Stimulated activated CD4-positive, alpha-beta T cell treated with anti-CD3 and anti-CD28 coated beads, Interleukin-1b, Interleukin-23, amount 100 ng/mL, for 48 hours (primary cell): ENCODE measurements at regions not wholly inside any gene's neighbourhood (a gene's known extent, or its start where the extent isn't known, plus 50 kb on each side); places are given as distances from the start of the nearest gene placed in this dataset.
"Not testable (repeated sequence)": the region's sequence is repeated elsewhere in the genome, so short reads cannot be mapped to it uniquely, and the experiment has no call there.

Experiments
- DNase-seq: peaks from one replicate; pipeline ENCODE4 v3.0.0-alpha.2; 2020

GRCh38 chr10:53521046-53521445 lies 748.5 kb upstream of the MBL2 start:
- no peak for DNase-seq

DNA sequence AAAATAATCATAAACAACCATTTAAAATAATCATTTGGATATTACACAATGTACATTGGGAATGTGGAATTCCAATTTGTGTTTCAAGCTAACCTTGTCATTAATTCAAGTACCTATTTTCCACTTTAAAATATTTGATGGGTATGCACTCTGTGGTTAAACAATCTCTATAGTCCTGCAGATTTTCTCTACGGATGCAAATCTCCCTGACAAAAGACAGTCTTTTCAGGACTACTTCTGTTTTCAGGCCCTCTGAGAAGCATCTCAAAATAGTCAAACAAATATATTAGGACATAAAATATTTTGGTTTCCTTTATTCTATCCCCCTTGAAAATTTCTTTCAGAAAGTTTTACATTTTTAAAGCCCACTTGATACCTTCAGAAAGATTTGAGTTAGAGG lies 735.6 kb upstream of the MBL2 start:
- no peak for DNase-seq

- DNase-seq, result not testable (repeated sequence)
Measured at GRCh38 chr10:53504492-53504891, 731.9 kb upstream of the MBL2 start.

DNA sequence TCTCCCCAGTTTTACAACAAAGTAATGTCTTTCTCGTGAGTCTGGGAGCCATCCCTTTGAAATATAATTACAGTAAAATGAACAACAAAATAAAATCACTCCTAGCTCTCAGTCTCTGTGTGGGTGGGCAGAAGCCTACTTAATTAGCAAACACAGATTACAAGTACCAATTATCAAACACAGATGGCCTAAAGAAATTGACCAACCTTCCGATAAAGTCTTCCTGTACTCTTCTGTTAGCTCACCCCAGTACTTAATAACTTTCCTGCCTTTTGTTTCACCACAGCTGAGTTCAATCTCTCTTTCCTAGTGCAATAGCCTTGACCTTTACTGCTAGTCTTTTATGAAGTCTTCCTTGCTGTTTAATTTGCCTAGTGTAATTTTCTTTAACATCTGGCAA lies 719.2 kb upstream of the MBL2 start:
- DNase-seq, result no peak

DNA sequence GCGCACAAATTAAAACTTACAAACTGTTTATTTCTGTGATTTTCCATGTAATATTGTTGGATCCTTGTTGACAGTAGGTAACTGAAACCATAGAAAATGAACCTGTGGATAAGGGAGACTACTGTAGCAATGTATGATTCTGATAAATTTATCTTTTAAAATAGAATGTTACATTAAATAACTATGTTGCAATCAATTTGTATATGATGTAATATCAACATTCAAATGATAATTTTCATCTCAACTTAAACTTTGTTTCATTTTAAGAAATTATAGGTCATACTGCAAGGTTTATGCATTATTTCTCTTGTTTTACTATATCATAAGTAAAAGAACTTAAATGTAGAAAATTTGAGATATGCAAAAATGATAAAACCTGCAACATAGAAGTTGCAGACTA lies 718.0 kb upstream of the MBL2 start:
- DNase-seq, result no peak

DNA sequence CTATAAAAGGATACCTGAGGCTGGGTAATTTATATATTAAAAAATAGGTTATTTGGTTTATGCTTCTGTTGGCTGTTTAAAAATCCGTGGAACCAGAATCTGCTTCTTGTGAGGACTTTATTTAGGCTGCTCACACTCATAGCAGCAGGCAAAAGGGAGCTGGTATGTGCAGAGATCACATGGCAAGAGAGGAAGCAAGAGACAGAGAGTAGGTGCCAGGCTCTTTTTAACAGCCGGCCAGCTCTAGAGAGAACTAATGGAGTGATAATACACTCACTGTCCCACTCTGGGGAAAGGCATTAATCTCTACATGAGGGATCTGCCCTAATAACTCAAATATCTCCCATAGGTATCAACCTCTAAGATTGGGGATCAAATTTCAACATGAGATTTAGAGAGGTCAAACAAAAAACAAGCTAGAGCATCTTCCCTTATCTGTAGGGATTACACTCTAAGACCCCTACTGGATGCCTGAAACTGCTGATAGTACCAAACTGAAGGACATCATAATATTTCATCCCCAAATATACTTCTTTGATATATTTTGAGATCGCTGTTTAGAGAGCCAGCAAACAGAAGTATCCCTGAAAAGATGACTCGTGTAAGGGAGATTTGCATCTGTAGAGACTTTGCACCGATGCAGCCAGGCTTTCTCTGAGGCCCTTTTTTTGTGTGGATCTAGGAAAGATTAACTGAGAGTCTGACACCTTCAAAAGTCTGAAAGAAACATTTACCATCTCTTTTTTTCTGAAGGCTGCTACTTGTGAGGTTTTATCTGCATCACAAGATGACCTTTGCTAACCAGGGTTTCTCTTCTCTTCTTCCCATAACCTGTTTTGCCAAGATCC lies 717.0 kb upstream of the MBL2 start:
- DNase-seq, result no peak

GRCh38 chr10:53487019-53487983 lies 714.7 kb upstream of the MBL2 start:
- DNase-seq, result no peak

- not testable (repeated sequence) for DNase-seq
Measured at GRCh38 chr10:53485422-53485821, 712.8 kb upstream of the MBL2 start.

- DNase-seq, result no peak
Measured at GRCh38 chr10:53479365-53479764, 706.8 kb upstream of the MBL2 start.

DNA sequence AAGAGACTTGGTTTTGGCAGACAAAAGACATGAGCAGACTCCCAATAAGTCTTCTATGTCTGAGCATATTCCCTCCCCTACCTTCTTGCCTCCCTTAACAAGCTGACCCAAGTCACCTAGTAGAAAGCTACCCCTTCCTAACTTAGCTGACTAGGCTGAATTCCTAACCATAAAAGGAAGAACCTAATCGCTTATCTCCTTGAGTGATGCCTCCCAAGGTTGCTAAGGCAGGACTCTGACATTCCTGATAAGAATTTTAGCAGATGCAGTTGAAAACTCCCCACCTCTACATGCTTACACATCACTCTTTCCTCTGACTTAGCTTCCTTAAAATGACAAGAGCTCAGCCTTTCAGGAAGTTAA lies 704.7 kb upstream of the MBL2 start:
- DNase-seq, result no peak

DNA sequence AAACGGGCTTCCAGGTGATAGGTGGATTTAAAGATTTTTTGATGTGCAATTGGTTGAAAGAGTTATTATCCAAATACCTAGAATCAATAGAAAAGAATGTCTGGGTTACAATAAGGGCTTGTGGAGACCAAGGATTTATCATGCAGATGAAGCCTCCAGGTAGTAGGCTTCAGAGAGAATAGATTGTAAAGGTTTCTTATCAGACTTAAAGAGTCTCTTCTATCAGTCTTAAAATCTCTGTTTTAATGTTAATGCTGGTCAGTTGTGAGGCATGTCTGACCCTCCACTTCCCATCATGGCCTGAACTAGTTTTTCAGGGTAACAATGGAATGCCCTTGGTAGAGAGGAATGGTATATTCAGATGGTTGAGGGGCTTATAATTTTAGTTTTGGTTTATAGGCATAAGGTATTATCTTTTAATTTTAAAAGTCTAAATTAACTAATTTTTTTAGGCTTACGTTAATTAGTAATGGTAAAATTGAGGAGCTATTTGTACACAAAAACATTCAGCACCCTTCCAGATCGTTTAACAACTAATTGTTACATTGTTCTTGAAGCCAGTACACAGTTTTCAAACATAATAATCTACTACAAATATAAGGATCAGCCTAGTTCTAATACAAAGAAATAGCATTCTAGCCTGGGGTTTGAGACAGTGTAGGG lies 704.2 kb upstream of the MBL2 start:
- no peak for DNase-seq

DNA sequence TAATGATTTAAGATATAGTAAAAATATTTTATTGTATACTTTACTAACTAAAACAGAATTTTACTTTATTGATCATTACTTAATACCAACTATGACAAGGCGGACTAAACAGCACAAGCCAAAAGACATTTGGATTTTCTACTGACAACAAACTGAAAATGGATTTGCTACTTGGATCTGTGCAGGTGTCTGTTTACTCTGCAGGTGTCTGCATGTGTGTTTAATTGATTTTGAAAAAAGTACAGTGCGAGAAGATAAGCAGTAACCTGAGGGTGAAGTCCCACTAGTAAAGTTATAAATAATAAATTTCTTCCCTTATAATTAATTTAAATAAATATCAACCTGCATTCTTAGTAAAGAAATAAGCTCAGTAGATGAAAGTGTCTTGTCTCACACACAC lies 696.8 kb upstream of the MBL2 start:
- DNase-seq, result no peak

GRCh38 chr10:53463539-53463938 lies 691.0 kb upstream of the MBL2 start:
- DNase-seq, result no peak

- DNase-seq, result no peak
Measured at GRCh38 chr10:53458007-53458406, 685.4 kb upstream of the MBL2 start.

- no peak for DNase-seq
Measured at GRCh38 chr10:53453196-53453595, 680.6 kb upstream of the MBL2 start.

DNA sequence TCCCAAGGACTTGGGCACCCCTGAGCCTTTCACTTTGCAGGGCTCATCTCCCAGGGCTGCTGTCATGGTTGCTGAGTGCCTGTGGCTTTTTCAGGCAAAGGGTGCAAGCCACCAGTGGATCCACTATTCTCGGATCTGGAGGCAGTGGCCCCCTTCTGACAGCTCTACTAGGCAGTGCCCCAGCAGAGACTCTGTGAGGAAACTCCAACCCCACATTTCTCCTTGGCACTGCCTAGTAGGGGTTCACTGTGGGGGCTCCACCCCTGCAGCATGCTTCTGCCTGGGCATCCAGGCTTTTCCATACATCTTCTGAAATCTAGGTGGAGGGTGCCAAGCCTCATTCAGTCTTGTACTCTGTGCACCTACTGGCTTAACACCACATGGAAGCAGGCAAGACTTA lies 675.0 kb upstream of the MBL2 start:
- no peak for DNase-seq

DNA sequence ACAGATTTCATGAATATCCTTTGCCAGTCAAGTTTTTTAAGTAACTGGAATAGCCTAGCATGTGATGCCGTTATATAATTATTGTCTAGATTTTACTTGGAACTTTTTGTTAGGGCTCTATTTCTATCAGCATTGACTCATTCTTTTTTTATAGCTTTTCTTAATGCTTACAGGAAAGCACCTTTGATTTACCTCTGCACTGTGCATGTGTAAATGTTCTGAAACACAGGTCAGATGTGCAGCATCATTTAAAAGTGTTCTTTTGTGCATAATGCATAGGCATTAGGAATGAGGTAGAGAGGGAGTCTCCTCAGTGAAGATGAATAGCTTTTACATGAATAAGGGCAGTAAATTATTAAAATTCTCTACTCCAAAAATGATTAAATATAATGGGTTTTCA lies 669.3 kb upstream of the MBL2 start:
- DNase-seq, result no peak

DNA sequence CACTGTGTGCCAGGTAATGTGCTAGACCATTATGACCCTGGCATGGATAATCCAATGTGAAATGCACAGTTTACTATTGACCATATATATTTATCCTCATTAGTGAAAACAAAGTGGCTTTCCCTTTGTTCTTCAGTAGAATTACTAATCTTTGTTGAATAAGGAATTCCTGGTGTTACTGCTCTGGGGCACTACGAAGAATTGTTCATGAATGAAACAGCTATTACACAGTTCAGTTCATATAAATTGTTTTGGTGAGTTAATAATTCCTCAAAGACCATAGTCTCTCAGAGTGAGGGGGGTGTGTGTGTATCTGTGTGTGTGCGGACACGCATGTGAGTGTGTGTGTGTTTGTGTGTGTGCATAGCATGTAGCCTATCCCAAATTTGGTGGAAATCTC lies 668.0 kb upstream of the MBL2 start:
- no peak for DNase-seq

DNA sequence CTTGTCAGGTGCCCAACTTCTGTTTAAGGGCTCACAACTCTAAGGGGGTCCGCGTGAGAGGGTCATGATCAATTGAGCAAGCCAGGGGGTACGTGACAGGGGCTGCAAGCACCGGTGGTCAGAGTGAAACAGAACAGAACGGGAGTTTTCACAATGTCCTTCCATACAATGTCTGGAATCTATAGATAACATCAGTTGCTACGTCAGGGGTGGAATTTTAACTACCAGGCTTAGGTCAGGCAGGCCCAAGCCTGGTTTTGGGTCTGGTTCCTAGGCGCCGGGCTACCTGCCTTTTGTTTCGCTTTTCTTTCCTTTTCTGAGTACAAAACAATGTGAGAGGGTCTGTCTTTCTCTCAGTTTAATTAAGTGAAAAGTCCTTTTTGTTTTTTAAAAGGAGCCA lies 666.5 kb upstream of the MBL2 start:
- DNase-seq, result not testable (repeated sequence)

- DNase-seq, result no peak
Measured at GRCh38 chr10:53434413-53434812, 661.8 kb upstream of the MBL2 start.

DNA sequence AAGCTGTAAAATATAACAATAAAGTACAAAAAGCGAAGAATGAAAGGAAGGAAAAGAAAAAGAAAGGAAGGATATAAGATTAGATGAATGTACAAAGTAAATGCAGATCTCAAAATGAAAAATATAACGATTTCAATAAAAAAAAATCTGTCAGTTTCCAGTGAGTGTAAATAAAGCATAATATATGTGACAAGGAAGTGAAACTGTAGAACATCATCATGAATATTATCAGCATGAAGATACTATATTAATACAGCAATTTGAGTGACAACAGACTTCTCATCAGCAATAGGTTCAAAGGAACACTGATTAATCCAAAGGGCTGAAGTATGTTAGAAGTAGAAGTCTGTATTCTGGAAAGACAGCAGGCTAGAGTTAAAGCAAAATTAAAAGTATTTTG lies 659.5 kb upstream of the MBL2 start:
- no peak for DNase-seq

GRCh38 chr10:53430974-53431373 lies 658.4 kb upstream of the MBL2 start:
- DNase-seq, result no peak

GRCh38 chr10:53430127-53430891 lies 657.7 kb upstream of the MBL2 start:
- no peak for DNase-seq
